ENCODE measurements at regions not wholly inside any gene's neighbourhood (a gene's known extent, or its start where the extent isn't known, plus 50 kb on each side); places are given as distances from the start of the nearest gene placed in this dataset.
"Not testable (repeated sequence)": the region's sequence is repeated elsewhere in the genome, so short reads cannot be mapped to it uniquely, and the experiment has no call there.

DNA sequence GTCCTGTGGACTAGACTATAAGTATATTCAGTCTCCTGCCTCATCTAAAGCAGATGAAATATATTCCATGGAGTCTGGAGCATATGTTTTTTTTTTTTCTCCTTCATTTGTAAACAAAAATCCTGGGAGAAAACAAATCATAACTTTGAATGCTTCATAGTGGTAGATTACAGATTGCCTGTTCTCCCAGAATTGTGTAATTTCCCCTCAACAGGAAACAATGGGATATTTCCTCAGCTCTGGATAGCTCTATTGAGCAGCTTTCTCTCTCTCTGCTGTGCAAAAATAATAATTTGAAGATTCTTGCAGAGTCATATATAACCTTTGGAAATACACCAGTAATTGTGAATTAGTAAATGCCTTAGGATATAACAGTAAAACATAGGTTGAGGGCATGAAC lies 1406.6 kb upstream of the ACVR2A start:
- FAIRE-seq, result no peak

DNA sequence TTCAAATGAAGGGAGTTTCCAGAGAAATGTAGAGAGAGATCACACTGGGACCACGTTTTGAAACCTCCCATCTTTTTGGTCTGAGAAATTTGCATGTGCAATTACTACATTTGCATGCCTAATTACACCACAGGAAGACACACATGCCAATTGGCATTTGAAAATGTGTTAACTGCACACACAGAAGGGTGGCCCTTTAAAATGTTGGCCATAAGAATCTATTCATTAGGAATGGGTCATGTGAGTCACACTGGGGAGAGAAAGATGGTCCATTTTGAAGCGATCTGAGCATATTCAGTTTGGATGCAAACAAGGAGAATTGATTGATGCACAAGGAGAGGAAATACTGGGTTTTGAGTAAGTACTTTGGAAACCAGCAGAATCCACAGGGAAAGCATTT lies 1407.1 kb upstream of the ACVR2A start:
- no peak for FAIRE-seq

DNA sequence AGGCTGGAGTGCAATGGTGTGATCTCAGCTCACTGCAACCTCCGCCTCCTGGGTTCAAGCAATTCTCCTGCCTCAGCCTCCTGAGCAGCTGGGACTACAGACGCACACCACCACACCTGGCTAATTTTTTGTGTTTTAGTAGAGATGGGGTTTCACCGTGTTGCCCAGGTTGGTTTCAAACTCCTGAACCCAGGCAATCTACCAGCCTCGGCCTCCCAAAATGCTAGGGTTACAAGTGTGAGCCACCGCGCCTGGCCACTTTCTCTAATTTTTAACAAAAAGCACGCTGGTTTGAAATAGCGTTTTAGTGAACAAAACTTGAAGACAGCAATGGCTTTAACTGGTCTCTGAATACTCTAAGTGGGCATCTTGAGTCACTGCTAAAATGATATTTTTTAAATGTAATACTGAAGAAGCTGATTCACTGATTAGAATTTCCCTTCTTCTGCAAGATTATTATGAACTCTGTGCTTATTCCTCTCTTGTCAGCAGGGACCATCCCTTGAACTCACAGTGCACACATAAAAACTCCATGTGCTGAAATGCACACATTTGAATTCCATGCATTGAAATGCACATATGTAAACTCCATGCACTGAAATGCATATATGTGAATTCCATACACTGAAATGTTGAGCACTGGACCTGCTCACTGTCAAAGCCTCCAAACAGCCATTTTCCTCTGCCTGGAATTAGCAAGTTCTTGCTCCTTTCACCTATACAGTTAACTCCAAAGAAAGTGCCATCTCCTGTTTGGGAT lies 1411.5 kb upstream of the ACVR2A start:
- FAIRE-seq, result no peak

DNA sequence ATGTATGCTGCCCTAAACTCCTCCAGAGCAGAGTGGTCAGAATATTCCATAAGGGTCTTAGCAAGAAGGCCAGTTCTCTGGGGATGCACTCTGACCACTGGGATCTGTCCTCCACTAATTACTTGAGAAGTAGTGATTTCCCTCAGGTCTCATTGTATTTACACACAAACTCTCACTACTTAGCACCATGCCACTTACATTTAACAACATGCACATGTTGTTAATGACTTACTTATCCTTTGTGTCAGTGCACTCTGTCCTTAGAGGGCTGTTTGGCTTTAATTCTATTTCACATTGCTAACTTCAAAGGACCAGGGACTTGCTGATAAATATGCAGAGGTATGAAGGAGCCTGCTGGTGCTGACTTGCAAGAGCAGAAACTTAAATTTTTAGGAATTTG lies 1415.5 kb upstream of the ACVR2A start:
- no peak for FAIRE-seq

DNA sequence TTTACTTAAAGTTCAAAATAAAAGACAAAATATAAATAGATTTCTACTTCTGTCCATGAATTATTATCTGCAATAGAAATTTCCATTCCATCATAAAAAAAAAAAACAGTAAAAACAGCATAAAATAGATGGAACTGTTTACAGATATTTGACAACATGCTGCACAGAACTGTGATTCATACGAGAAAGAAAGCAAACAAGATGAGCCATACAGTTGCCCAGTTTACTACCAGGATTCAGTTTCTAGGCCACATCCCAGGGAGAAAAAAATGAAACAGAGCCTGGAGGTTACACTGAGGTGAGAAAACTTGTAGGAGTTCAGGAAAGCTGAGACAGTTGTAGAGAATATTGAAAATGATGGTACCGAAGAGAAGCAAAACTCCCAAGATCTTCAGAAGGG lies 1426.9 kb upstream of the ACVR2A start:
- no peak for FAIRE-seq

DNA sequence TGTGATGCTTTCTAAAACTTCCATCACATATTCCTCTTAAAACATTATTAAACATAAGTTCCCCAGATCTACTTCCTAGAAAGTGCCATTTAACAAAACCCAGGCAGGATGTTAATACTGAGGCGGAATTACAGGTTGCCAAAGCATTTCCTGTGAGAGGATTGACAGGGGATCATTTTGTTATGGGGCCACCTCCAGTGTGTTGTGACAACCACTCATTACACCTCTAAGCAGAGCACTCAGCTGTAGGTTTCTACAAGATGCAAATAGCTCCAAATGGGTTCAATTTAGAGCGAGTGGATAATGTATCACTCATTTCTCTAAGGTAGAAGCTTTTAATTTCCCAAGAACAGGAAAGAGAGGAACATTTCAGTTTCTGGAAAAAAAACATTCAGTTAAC lies 1429.5 kb upstream of the ACVR2A start:
- FAIRE-seq, result no peak

DNA sequence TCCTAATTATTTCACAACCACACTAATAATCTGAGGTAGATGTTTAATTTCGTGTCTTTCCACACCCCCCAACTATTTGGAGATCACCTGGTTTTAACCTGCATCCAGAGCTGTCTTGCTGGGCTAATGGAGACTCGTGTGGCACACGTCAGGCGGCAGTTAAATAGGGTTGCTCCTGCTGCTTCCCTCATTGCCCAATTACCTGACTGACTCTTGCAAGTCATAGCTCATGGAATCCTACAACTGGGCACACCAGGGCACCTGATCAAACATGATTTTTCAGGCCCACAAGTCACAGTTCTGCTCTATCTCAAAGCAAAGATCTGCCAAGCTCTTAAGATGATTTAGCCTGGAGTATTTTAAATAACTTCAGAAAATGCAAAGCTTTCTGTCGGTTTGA lies 1430.4 kb upstream of the ACVR2A start:
- no peak for FAIRE-seq

DNA sequence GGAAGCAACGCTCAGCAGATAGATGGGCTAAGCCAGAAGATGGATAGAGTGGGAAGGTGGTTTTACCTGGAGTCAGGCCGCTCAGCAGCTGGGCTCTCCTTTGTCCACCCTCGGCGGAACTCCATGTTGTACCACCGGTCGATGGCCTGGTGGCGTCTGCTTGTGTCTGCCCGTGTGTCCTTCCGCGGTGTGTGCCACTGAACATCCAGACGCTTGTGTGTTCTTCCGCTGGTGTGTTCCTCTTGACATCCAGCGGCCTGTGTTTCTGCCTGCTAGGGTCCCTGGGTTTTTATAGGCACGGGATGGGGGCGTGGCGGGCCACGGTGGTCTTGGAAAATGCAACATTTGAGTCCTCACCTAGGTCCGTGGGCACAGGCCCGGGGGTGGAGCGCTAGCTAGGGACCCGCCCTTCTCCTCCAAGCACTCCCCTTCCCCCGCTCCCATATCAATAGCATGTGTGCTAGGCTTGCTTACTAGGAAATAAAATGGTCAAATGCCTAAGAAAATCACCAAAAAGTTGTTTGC lies 1431.7 kb upstream of the ACVR2A start:
- FAIRE-seq, result no peak

DNA sequence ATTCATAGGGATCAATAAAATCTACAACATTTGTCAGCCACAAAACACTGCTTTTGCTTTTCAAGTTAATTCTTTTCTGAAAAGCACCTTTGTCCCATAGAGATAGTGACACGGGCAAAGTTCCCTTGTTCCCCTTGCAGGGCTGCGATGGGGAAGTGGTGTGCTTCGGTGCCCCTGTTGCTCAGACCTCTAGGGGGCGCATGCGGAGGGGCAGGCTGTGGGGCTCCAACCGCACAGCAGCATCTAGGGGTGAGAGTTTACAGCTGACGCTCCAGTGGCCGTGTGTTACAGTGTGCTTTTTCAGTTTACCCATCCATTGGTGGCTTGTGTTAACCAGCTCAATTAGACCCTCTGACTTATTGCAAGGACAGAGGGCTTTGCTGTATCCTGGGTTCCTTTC lies 1432.2 kb upstream of the ACVR2A start:
- no peak for FAIRE-seq

DNA sequence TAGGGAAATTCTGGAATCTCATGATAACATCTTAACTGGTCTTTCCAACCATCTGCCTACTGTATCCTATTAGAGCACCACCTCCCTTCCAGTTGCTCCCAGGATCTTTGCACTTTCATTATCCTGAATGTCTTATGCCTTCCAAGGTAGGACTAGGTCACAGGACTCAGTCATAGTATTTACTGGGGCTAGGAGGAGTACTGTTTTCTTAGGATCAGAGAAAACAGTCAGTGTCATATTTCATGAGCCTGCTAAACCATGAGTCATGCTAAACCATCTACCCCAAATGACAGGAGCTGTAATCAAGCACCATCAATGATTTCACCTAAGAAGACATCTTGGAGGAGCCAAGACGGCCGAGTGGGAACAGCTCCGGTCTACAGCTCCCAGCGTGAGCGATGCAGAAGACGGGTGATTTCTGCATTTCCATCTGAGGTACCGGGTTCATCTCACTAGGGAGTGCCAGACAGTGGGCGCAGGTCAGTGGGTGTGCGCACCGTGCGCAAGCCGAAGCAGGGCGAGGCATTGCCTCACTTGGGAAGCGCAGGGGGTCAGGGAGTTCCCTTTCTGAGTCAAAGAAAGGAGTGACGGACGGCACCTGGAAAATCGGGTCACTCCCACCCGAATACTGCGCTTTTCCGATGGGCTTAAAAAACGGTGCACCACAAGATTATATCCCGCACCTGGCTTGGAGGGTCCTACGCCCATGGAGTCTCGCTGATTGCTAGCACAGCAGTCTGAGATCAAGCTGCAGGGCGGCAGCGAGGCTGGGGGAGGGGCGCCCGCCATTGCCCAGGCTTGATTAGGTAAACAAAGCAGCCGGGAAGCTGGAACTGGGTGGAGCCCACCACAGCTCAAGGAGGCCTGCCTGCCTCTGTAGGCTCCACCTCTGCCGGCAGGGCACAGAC lies 1439.2 kb upstream of the ACVR2A start:
- FAIRE-seq, result not testable (repeated sequence)

DNA sequence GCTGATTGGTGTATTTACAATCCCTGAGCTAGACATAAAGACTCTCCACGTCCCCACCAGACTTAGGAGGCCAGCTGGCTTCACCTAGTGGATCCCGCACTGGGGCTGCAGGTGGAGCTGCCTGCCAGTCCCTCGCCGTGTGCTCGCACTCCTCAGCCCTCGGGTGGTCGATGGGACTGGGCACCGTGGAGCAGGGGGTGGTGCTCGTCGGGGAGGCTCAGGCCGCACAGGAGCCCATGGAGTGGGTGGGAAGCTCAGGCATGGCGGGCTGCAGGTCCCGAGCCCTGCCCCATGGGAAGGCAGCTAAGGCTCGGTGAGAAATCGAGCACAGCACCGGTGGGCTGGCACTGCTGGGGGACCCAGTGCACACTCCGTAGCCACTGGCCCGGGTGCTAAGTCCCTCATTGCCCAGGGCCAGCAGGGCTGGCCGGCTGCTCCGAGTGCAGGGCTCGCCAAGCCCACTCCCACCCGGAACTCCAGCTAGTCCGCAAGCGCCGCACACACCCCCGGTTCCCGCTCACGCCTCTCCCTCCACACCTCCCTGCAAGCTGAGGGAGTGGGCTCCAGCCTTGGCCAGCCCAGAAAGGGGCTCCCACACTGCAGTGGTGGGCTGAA lies 1441.2 kb upstream of the ACVR2A start:
- FAIRE-seq, result not testable (repeated sequence)

DNA sequence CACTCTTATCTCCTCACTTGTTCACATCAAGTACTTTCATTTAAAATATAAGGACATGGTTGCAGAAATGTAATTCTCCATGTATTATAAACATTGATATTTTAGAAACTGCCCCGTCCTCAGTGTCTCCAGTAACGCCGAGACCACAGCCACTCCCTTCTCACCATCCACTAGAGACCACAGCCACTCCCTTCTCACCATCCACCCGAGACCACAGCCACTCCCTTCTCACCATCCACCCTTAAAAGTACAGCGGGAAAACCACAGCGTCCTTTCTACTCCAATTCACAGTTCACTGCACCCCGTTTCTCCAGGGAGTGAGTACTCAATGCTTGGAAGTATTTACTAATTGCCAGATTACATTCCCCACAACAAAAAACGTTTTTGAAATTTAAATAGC lies 1452.2 kb upstream of the ACVR2A start:
- no peak for FAIRE-seq

DNA sequence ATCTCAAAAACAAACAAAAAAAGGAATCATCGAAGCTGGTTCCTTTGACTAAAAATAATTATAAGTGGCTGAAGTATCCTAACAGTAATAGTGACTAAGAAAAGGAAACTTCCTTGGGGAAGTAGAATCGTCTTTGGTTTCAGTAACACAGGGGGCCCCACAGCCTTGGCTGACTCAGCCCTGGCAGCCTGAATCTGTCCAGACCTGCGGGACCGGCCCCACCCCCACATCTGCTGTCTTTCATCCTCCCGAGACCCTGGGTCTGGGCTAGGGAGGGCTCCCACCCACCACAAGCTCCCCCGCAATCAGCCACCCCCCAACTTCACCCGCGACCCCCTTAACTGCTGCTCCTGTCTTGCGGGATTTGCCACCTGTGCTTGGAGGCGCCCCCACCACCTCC lies 1452.6 kb upstream of the ACVR2A start:
- FAIRE-seq, result no peak

DNA sequence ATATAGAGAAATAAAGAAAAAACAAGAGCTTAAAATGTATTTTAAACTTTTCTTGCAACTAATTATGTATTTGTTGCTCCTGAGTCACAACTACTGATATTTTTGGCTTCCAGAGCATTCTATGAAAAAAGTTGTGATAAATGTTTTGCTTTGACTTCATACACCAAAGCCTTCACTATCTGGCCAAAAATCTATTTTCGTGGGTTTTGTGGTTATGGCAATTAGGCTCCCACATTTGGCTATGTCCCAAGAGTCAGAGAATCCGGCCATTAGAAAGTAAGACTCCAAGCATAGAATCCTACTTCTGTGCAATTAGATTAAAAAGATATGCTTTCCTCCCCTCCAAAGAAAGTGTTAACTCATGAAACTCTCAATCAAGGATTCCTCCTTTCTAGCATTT lies 1456.1 kb upstream of the ACVR2A start:
- no peak for FAIRE-seq

DNA sequence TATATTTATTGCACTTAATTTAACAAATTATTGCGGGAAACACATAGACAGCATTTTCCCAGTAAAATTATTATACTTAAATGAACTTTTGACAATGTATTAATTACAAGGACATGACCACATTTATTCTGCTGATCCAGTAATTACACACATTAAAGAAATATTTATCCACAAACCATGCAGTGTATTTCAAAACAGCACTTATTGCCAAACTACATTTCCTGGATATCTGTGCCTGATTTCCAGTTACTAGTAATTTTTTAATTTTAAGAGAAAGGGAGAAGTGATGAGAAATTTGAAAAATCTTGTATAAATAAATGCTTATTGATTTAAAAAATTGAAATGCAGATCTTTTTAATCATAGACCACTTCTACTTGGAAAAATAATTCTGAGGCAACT lies 1458.7 kb upstream of the ACVR2A start:
- FAIRE-seq, result no peak

DNA sequence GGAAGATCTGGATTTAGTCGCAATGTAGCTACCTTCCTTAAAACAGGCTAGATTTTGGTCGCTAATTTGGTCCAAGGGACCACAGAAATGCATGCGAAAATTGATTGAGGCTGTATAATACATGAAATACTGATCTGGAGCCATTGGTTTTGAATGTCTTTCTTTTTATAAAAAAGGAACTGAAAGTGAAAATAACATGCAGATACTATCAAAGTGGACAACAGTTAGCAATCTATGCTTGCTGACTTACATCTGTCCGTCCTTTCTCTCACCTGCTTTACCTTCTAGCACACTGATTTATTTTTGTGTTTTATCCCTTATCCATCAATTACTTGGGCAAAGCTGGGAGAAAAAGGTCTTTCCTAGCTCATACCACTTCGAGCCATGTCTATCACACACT lies 1459.8 kb upstream of the ACVR2A start:
- no peak for FAIRE-seq

DNA sequence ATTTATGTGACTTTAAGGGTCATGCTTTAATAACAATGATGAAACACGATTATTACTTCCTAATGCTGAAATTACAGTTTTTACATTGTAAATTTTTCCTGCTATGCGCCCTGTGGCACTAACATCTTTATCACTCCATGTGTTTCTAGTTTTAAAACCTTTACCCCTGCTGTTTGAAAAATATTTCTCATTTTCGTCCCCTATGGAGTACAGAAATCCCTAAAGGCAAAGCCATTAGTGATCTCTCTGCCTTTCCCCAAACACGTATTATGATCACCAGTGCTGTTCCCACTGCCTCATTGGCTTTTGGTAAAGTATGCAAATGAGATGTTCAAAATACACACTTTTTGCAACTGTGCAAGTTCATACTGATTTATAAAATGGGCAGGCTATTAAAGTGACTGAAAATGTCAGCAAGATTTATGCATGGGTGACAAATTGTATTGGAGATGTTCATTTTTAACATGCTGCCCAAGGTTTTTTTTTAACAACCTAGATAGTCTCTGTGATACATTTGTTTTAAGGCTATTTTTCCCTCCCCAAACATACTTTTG lies 1468.2 kb upstream of the ACVR2A start:
- no peak for FAIRE-seq

DNA sequence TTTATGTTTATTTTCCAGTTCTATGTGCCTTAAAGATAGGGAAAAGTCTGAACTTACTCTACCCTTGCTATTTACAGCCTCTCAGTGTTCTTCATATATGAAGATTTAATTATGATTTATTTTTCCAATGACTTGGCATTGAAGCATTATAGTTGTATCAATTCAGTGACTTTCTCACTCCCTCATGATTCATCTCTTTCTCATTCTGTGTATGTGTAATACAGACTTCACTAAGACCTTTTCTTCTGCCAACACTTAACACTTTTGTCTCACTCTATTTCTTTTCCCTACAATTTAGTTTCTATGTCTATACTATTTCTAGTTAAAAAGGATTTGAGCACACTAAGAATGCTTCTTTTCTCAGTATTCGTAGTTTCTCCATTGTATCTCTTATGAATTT lies 1470.3 kb upstream of the ACVR2A start:
- FAIRE-seq, result no peak

DNA sequence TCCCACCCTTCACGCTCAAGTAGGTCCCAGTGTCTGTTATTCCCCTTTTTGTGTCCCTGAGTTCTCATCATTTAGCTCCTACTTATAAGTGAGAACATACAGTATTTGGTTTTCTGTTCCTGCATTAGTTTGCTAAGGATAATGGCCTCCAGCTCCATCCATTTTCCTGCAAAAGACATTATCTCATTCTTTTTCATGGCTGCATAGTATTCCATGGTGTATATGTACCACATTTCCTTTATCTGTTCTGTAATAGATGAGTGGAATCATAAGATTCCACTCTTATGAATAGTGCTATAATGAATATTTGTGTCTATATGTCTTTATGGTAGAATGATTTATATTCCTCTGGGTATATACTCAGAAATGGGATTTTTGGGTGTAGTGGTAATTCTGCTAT lies 1473.5 kb upstream of the ACVR2A start:
- FAIRE-seq, result not testable (repeated sequence)

DNA sequence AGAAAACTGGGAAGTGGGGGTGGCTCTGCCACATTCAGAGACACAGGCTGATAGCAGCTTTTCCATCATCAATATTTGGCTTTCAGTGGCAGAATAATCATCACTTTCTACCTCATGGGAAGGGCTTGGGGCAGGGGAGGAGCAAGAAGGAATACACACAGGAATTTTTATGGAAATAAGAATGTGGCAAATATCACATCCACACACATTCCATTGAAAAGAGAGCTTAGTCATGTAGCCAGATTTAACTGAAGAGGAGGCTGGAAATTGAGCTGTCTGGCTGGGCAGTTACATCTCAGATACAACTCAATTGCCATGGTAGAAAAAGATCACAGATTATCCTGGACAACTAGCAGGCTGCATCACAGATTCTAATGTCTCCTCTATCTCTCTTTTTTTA lies 1474.0 kb upstream of the ACVR2A start:
- FAIRE-seq, result no peak

DNA sequence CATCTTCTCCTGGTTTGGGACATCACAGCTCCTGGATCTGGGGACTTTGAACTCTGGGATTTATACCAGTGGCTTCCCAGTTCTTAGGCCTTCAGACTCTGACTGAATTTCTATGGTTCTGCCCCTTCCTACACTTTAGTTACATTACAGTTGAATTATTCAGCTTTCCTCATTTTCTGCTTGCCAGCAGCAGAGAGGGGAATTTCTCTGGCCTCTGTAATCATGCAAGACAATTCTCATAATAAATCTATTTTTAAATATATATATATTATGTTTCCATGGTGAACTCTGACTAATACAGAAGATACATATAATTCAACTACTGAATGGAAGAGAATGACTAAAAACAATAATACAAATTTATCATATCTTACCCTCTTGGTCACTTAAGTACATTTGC lies 1478.6 kb upstream of the ACVR2A start:
- no peak for FAIRE-seq

DNA sequence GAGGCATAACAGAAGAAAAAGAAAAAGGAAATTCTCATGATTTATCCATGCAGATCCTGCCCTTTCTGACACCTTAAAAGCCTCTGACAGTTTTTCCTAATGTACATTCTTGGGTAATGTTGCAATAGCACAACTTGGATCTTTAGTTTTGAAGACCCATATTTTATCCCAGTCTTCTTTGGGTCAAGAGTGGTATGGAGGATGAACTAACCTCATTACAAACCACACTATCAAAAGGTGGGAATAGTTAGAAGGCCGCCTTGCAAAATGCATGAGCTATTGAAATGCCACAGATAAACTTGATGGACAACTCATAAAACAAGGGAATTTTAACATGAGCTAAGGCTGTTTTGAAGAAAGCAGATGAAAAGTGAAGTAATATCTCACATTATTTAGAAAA lies 1479.8 kb upstream of the ACVR2A start:
- FAIRE-seq, result no peak

DNA sequence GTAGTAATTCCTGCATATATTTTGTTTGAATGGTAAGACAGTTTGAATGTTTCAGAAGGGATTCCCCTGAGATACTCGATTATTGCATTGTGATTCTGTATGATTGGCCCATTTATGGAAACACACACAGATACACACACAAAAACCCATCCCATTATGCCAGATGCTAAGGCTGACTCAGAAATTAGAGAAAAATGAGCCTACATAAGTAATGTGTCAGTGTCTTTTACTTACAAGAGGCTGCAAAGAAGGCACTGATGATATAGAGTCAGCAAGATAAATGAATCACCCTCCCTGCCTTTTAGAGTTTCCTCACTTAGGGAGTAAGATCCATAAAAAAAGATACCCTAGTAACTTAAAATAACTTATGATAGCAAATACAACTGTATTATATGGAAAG lies 1481.1 kb upstream of the ACVR2A start:
- no peak for FAIRE-seq

Measured in colon (tissue), 2 donors.